ENCODE measurements at regions not wholly inside any gene's neighbourhood (a gene's known extent, or its start where the extent isn't known, plus 50 kb on each side); places are given as distances from the start of the nearest gene placed in this dataset.

- TF ChIP-seq POLR2A (IDR thresholded peaks at IDR 0.05; ENCODE audit: extremely low read depth, insufficient read length) = no peak
- TF ChIP-seq CTCF (IDR thresholded peaks at IDR 0.05; ENCODE audit: low read depth, low read length) = no peak
- no peak for TF ChIP-seq MAX (IDR thresholded peaks at IDR 0.05; ENCODE audit: low read depth, low read length)
These were observed 197.4 kb upstream of the PRPS1L1 start for GRCh38 chr7:18225067-18225466.

Measured in NB4 (cell line).